ENCODE measurements at regions not wholly inside any gene's neighbourhood (a gene's known extent, or its start where the extent isn't known, plus 50 kb on each side); places are given as distances from the start of the nearest gene placed in this dataset.

GRCh38 chr17:53218723-53219122 is 604.0 kb upstream of the KIF2B start:
- Histone ChIP-seq H3K9me1 (replicated peaks; ENCODE audit: control insufficient read depth, extremely low read depth, insufficient read depth, low read length) (no peaks in the 10 kb centered on the region), H3K4me2 (ENCODE audit: insufficient read depth, low read length) (no peak overlapping the region), H3K79me2 (ENCODE audit: control insufficient read depth, insufficient read depth, low read length) (no peaks in the 10 kb centered on the region), H3K9me3 (replicated peaks; ENCODE audit: control insufficient read depth, insufficient read depth, low read length) (no peaks in the 10 kb centered on the region), H3K36me3 (ENCODE audit: control insufficient read depth in 2 of 2, extremely low read depth in 1 of 2, insufficient read depth in 2 of 2, low read length in 2 of 2) (no peaks in the 10 kb centered on the region), H3K4me3 (replicated peaks in 1 of 3; ENCODE audit: insufficient read depth in 1 of 3, low read depth in 1 of 3, low read length in 3 of 3) (no peak overlapping the region), H2AFZ (ENCODE audit: low read depth, low read length) (no peak overlapping the region), H4K20me1 (replicated peaks; ENCODE audit: control insufficient read depth, extremely low read depth, insufficient read depth, low read length) (no peaks in the 10 kb centered on the region), H3K27me3 (ENCODE audit: control insufficient read depth in 2 of 2, insufficient read depth in 2 of 2, low read length in 2 of 2) (no peaks in the 10 kb centered on the region), H3K27ac (ENCODE audit: insufficient read depth, low read depth, low read length) (no peak overlapping the region), H3K4me1 (ENCODE audit: control insufficient read depth, extremely low read depth, insufficient read depth, low read length) (no peaks in the 10 kb centered on the region), H3K9ac (replicated peaks; ENCODE audit: extremely low read depth, insufficient read depth, low read length) (no peak overlapping the region)
- BruUV-seq (replicated peaks), result no TSS peak
- intact Hi-C loops (cut with micrococcal nuclease), result no loop called here
- CTCF ChIA-PET, result no interaction called here
- POLR2A ChIA-PET, result no interaction called here
- dilution Hi-C loops (cut with MboI; ENCODE audit: extremely low pct_ligation_motif_present, low sequenced_read_pairs), result no loop called here
- TF ChIP-seq POLR2AphosphoS5 (IDR thresholded peaks at IDR 0.05; ENCODE audit: insufficient read depth, low read depth, low read length), result no peak
- TF ChIP-seq POLR2A (IDR thresholded peaks at IDR 0.05; ENCODE audit: low read depth, low read length), result no peak
- no peak for TF ChIP-seq JUN (IDR thresholded peaks at IDR 0.05; ENCODE audit: borderline replicate concordance, insufficient read depth, insufficient read length, low read depth)
- TF ChIP-seq EZH2 (IDR thresholded peaks at IDR 0.05; ENCODE audit: borderline replicate concordance, low read depth, low read length, severe bottlenecking), result no peak
- TF ChIP-seq, protein P1, sequence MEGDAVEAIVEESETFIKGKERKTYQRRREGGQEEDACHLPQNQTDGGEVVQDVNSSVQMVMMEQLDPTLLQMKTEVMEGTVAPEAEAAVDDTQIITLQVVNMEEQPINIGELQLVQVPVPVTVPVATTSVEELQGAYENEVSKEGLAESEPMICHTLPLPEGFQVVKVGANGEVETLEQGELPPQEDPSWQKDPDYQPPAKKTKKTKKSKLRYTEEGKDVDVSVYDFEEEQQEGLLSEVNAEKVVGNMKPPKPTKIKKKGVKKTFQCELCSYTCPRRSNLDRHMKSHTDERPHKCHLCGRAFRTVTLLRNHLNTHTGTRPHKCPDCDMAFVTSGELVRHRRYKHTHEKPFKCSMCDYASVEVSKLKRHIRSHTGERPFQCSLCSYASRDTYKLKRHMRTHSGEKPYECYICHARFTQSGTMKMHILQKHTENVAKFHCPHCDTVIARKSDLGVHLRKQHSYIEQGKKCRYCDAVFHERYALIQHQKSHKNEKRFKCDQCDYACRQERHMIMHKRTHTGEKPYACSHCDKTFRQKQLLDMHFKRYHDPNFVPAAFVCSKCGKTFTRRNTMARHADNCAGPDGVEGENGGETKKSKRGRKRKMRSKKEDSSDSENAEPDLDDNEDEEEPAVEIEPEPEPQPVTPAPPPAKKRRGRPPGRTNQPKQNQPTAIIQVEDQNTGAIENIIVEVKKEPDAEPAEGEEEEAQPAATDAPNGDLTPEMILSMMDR (IDR thresholded peaks at IDR 0.05; ENCODE audit: extremely low read depth in 1 of 2, insufficient read depth in 1 of 2, low read depth in 1 of 2, low read length in 2 of 2), result no peak
- TF ChIP-seq MYC (IDR thresholded peaks at IDR 0.05; ENCODE audit: low read depth, low read length), result no peak
- no peak for TF ChIP-seq GATA2 (IDR thresholded peaks at IDR 0.05; ENCODE audit: insufficient read depth, insufficient read length, low read depth, low read length)
- TF ChIP-seq MAX (IDR thresholded peaks at IDR 0.05; ENCODE audit: insufficient read depth, insufficient read length), result no peak
- no peak for TF ChIP-seq FOS (IDR thresholded peaks at IDR 0.05; ENCODE audit: borderline replicate concordance, insufficient read depth, low read length)
- DNase-seq (ENCODE audit: low read depth, low spot score), result no peak
- no peak for FAIRE-seq
